AG09319 (cell line): ENCODE measurements at regions not wholly inside any gene's neighbourhood (a gene's known extent, or its start where the extent isn't known, plus 50 kb on each side); places are given as distances from the start of the nearest gene placed in this dataset.

Experiments used
- DNase-seq: peaks from one replicate; pipeline ENCODE4 v3.0.0-alpha.2; 2010; ENCODE audit warnings: low read depth; ENCODE audit errors: extremely low read depth
- TF ChIP-seq, protein P1 (sequence below): IDR thresholded peaks from 2 replicates; pipeline ENCODE4 v1.5.1; 2011; ENCODE audit warnings: low read depth, mild to moderate bottlenecking, inconsistent platforms, low read length, moderate library complexity

GRCh38 chr18:40404284-40404683 lies 1550.8 kb upstream of the PIK3C3 start:
- TF ChIP-seq, protein P1, sequence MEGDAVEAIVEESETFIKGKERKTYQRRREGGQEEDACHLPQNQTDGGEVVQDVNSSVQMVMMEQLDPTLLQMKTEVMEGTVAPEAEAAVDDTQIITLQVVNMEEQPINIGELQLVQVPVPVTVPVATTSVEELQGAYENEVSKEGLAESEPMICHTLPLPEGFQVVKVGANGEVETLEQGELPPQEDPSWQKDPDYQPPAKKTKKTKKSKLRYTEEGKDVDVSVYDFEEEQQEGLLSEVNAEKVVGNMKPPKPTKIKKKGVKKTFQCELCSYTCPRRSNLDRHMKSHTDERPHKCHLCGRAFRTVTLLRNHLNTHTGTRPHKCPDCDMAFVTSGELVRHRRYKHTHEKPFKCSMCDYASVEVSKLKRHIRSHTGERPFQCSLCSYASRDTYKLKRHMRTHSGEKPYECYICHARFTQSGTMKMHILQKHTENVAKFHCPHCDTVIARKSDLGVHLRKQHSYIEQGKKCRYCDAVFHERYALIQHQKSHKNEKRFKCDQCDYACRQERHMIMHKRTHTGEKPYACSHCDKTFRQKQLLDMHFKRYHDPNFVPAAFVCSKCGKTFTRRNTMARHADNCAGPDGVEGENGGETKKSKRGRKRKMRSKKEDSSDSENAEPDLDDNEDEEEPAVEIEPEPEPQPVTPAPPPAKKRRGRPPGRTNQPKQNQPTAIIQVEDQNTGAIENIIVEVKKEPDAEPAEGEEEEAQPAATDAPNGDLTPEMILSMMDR: no peak
- DNase-seq: no peak

- no peak for DNase-seq
- TF ChIP-seq, protein P1: no peak
Observed at GRCh38 chr18:40402052-40402451, 1553.0 kb upstream of the PIK3C3 start.

DNA sequence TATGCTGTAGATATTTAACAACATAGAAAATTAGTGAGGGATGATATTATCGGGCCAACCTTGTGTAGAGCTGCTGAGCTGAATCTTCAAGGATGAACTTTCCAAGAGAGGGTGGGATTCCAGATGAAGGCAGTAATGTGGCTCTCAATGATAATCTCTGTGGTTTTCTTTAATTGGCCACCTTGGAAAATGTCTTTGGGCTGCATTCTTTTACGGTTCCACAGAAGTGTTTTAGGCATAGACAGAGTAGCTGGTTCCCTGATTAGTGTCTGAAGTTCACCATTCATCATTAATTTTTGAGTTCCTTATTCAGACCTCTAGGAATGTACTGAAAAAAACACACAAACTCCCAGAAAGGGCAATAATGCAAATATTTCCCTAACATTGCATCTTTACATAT lies 1566.9 kb upstream of the PIK3C3 start:
- DNase-seq: no peak

GRCh38 chr18:40387130-40387787 lies 1567.8 kb upstream of the PIK3C3 start:
- no peak for DNase-seq
- TF ChIP-seq, protein P1: no peak

More for the DNA sequence above, 1566.9 kb upstream of the PIK3C3 start:
- TF ChIP-seq, protein P1: no peak

DNA sequence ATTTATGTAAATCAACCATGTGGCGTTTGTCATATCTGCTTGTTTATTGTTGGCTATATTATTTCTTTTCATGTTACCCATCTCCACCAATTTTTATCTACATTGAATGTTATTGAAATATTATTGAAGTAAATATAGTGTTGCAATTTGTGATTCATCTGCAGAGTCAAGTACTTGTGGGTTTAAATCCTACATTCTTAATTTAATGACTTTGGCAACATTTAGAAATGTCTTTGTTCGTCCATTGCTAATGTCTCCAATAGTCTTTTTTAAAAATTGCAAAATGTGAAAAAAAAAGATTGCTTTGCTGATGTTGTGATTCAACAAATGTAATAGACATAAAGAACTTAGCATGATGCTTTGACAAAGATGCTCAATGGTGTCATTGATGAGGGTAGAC lies 1572.8 kb upstream of the PIK3C3 start:
- no peak for DNase-seq
- TF ChIP-seq, protein P1: no peak

GRCh38 chr18:40380686-40381439 lies 1574.2 kb upstream of the PIK3C3 start:
- TF ChIP-seq, protein P1: no peak
- no peak for DNase-seq

GRCh38 chr18:40375837-40376236 lies 1579.2 kb upstream of the PIK3C3 start:
- DNase-seq: no peak
- TF ChIP-seq, protein P1: no peak
